HG03354 (cell line): ENCODE measurements at regions not wholly inside any gene's neighbourhood (a gene's known extent, or its start where the extent isn't known, plus 50 kb on each side); places are given as distances from the start of the nearest gene placed in this dataset.

Experiments
- ATAC-seq: cut with Tn5 transposase; IDR thresholded peaks from one replicate; pipeline ENCODE4 v1.9.1; 2021; ENCODE audit warnings: mild to moderate bottlenecking; ENCODE audit not compliant: unreplicated experiment, poor library complexity, severe bottlenecking

DNA sequence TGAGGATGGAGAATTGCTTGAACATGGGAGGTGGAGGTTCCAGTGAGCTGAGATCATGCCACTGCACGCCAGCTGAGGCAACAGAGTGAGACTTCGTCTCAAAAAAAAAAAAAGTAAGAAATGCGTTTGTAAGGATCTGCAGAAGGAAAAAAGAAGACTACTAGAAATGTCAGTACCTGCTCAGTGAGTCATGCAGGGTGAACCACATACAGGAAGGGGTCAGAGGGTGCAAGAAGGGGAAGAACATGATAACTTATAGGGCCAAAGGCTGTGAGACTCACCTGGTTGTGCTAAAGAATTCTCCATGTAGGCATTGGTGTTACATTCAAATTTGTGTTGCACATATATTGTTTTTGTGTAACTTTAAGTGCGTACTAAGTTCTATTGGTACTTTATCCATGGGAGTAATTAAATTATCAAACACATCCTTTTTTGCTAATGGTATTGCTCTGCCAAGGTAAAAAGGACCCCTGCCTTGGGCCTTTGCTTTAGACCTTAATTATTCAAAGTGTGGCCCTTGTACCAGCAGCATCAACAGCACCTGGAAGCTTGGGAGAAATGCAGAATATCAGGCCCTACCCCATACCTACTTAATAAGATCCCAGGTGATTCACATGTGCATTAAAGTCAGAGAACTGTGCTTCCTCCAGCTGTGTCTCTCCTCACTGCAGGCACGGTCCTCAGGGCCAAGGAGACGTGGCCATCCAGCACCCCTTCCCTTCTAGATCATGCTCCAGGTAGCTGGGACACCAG lies 96.4 kb upstream of the PPP2R5A start:
- ATAC-seq: no peak

DNA sequence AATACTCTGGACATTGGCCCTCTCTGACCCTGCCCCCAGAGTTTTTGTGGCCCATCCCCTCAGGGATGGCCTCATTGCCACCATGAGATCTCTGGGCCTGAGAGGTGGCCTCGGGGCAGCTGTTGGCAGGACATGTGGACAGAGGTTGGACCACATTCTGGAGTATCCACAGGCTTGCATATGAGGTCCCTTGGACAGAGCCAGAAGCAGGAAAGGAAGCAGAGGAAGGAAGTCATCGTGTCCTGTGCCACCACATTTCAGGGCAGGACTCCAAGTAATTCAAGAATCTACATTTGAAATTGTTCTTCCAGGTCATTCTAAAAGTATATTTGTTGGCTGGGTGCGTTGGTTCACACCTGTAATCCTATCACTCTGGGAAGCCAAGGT lies 95.9 kb upstream of the PPP2R5A start:
- ATAC-seq: no peak

DNA sequence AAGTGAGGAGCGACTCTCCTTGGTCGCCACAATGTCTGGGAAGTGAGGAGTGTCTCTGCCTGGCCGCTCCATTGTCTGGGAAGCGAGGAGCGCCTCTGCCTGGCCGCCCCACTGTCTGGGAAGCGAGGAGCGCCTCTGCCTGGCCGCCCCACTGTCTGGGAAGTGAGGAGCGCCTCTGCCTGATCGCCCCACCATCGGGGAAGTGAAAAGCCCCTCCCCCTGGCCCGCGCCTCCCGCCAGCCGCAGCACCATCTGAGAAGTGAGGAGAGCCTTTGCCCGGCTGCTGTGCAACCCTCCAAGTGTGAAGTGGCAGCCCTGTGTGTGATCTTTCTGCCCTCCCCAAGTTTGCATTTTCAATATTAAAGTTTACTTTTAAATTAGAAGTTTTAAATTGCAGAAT lies 95.0 kb upstream of the PPP2R5A start:
- no peak for ATAC-seq

DNA sequence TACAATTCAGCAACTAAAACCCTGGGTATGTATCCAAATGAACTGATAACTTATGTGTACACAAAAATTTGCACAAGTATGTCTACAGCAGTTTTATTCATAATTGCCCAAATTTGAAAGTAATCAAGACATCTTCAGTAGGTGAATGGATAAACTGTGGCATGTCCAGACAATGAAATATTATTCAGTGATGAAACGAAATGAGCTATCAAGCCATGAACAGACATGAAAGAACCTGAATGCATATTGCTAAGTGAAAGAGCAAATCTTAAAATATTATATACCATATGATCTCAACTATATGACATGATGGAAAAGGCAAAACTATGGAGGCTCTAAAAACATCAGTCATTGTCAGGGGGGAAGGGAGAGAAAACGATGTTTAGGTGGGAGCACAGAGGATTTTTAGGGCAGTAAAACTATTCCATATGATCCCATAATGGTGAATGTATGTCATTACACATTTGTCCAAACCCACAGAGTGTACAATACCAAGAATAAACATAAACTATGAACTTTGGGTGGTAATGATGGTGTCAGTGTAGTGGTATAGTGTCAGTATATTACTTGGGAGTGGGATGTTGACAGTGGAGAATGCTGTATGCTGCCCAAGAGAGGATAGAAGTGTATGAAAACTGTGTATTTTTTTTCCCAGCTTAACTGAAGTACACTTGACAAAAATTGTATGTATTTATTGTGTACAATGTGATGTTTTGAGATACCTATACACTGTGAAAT lies 92.8 kb upstream of the PPP2R5A start:
- no peak for ATAC-seq

DNA sequence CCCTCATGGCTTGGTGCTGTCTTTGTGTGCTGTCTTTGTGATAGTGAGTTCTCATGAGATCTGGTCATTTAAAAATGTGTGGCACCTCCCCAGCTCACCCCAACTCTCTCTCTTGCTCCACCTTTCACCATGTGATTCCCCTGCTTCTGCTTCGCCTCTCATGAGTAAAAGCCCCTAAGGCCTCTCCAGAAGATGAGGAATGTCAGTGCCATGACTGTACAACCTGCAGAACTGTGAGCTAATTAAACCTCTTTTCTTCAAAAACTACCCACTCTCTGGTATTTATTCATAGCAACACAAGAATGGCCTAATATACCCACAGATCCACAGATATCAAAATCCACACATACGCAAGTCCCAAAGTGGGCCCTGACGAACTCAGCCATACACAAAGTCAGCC lies 88.9 kb upstream of the PPP2R5A start:
- ATAC-seq: no peak

DNA sequence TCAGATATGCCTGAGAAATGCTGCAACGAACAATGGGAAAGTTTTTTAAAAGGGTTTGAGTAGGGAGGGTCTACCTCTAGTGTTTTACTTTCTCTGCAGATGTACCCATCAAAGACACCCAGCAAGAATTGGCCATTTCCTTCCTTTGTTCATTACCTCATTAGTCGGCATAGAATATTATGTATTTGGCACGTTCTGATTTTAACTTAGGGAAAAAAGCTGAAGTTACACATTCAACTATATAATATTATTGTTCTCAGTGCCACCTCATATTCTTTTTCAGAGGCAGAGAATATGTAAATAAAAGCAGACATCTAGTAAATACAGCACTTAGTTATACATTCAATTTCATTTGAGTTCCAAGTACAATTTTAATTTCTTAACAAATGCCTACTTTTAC lies 83.7 kb upstream of the PPP2R5A start:
- no peak for ATAC-seq

DNA sequence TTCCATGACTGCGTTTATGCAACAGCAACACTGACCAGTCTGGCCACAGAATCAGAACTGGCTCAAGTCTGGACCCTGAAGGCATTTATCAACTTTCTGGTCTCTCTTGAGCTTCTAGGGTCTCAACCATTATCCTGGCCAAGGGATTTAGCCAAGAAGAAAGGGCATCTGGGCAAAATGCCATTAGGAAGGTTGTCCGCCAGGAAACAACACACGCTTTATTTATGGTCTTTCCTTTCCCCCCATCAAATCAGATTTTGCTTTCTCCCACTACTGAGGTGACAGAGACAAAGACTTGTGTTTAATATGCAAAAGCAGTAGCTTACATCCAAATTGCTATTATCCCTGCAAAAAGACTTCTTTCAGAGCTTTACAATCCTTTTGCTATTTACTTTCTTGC lies 81.6 kb upstream of the PPP2R5A start:
- ATAC-seq: no peak

DNA sequence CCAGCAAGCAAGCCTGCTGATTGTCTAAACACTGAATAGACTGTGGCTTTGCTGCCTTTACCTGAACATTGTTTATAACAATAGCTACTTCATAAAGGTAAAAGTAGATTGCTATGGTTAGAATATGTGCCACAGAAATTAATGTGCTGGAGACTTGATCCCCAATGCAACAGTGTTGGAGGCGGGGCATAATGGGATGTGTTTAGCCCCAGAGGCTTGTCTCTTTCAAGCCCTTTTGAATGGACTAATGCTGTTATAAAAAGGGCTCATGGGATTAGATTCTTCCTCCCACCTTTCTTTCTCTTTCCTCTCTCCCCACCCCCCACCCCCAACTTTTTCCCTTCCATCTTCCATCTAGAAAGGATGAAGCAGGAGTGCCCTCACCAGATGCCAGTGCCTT lies 80.2 kb upstream of the PPP2R5A start:
- no peak for ATAC-seq

DNA sequence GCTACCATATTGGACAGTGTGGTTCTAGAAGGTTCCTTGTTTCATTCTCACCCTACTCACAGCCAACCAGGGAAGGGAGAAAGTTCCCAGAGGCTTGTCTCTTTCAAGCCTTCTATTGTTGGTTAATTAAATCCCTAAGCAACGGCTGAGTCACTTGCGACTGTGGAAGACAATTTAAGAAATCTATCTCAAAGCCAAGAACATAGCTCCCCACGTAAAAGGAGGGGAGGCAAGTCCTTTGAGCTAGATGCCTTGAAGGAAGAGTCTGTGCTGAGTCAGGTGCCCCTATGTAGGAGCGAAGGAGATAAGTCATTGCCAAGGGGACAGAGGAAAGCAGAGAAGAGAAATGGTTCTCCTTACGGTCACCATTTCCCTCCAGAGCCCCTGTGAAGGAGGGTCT lies 79.4 kb upstream of the PPP2R5A start:
- no peak for ATAC-seq

DNA sequence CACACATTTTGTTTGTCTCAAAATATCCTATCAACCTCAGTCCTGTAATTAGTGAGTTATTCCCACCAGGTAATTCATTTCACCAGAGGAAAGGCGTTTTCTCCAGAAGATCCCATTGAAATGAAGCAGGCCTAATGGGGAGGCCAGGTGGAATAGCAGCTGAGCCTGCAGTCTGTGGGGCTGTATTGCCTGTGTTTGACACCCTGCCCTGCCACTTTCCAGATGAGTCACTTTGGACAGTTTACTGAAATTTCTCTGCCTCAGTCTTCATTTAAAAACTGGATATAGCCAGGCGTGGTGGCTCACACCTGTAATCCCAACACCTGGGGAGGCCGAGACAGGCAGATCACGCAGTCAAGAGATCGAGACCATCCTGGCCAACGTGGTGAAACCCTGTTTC lies 78.1 kb upstream of the PPP2R5A start:
- no peak for ATAC-seq

DNA sequence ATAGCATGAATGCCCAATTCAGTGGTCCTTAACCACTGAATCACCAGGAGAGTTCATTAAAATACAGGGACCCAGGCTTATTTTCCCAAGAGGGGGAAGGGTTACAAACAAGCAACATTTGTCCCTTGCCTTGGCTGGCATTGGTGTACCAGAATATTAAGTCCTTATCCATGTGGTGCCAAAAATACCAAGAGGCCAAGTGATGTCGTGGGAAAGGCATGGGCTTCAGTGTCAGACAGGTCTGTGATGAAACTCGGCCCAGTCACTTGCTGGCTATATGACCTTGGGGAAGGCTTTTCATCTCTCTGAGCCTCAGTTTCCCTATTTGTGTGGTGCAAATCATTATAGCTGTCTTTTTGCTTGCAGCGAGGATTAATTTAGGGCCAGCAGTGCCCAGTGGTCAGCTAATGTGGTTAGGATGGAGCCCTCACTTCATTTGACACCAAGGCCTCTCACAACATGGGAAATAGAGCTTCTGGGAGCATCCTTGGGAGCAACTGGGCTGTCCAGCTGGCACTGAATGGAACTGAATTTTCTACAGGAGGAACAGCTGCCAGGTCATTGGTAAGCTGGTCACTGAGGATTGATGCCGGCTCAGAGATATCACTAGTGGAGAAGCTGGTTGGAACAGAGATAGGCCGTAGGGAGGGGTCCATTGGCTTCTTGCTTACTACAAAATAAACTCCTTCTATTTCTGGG lies 77.2 kb upstream of the PPP2R5A start:
- no peak for ATAC-seq

DNA sequence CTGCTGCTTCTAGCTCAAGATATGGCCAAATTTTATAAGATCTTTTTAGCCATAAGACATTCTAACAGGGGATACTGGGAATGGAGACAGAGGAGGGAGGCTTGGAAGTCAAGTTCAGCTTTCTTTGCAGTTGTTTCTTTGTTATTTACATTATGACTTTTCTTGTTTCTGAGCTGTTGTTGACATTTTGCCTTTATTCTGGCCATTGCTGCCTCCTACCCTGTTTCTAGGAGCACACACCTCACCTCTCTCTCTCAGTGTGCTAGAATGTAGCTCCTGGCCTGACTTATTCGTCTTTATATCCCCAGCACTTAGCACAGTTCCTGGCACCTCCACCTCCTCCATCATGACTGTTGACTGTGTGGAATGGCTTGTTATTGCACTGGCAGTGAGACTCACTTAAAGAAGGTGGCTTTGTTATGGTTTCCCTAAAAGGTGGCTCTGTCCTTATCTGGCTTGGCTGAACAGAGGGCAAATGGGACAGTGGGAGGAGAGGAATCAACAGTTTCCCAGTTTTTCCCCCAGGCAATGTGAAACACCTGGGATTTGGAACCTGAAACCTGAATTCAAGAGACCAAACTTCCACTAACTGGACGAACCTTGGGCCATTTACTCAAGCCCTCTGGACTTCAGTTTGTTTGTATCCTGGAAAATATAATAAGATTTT lies 76.1 kb upstream of the PPP2R5A start:
- no peak for ATAC-seq

DNA sequence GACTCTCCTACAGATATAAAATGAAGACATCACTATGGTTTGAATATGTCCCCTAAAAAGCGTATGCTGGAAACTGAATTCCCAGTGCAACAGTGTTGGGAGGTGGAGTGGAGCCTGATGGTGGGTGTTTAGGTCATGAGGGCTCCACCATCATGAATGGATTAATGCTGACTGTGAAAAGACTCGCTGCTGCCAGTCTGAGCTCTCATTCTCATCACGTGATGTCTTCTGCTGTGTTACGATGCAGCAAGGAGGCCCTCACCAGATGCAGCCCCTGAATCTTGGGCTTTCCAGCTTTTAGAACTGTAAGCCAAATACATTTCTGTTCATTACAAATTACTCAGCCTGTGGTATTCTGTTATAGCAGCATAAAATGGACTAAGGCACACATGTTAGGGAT lies 73.8 kb upstream of the PPP2R5A start:
- no peak for ATAC-seq

DNA sequence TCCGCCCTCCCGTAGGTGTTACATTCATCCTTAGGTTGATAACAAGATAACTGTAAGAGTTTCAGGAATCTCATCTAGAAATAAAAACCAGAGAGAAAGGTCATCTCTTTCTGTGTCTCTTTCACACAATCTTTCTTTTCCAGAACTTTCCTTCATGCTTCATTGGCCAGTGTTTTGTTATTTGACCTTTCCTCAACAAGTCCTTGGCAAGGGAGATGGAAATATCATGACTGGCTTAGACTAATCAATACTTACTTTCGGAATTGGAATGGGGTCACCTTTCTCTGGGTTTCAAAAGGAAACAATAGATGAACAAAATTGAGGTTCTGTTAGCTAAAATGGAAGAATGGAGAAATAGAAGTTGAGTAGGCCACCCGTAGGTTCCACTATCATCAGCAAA lies 72.9 kb upstream of the PPP2R5A start:
- no peak for ATAC-seq

DNA sequence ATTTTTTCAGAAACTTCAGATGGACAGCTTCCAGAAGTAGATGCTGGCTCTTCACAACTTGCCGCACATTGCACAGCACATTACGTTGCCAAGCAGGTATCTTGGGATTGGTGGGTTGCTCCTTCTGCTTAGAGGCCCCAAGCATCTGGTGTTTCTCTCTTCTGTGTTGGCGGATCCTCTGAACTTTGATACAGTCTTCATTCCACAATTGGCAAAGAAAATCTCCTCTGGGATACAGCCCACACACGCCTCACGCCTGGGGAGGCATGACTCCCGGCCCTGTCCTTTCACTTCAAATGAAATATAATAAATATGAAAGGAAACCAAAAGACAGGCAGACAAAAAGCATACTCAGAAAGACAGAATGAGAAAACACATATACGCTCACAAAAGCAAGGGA lies 72.3 kb upstream of the PPP2R5A start:
- ATAC-seq: no peak

DNA sequence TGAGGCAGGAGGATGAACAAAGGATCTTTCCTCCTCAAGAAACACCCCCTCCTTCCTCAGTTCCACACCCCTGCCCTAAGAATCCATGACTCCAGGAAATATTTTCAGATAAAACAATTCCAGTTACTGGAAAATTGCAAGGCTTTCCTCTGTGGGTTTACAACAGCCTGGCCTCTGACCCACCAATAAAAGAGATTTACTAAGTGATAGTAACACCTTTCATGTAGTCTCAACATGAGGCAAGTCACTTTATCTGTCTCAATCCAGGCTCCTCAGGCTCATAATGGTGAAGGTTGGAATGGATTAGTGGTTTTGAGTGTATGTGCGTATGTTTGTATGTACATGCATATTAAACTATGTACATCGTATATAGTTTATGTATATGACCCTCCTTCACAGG lies 71.4 kb upstream of the PPP2R5A start:
- ATAC-seq: no peak

DNA sequence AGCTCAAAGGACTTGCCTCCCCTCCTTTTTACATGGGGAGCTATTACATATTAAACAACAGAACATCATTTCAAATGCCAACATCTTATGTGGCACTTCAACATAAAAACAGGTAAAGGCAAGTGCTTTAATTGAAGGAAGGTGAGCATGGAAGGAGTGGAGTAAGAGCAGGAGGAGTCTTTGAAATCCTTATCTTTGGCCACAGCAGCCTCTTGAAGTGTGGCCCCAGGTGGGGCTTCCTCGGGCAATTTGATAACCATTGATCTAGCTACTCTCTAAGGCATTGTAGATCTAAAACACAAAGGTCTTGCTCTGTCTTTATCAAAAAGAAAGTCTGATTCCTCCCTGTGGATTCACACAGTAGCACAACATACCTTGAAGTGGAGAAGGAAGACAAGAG lies 70.9 kb upstream of the PPP2R5A start:
- no peak for ATAC-seq

DNA sequence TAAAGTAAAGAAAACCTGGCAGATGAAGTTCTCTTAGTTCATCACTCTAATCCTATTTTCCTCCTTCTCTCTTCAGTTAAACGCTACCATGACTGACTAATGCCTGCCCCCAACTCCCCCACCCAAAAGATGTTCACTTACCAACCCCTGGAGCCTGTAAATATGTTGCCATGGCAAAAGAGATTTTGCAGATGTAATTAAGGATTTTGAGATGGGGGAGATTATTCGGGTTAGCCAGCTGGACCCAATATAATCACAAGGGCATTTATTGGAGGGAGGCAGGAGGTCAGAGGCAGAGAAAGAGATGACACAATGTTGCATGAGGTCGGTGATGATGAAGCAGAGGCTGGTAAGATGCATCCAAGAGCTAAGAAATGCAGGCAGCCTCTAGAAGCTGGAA lies 69.3 kb upstream of the PPP2R5A start:
- no peak for ATAC-seq

DNA sequence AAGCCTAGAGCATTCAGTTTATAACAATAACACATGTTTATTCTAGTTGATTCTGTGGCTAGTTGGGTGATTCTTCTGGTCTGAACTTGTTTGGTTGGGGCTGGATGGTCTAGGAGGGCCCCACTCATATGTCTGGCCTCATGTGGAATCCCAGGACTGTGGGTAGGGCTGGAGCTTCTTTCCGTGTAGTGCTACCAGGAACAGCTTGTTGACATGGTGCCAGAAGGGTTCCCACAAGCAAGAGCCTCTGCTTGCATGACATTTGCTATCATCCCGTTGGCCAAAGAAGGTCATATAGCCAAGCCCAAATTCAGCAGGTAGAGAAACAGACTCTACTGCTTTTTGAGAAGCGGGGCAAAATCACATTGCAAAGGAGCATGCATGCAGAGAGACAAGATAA lies 67.6 kb upstream of the PPP2R5A start:
- ATAC-seq: no peak

DNA sequence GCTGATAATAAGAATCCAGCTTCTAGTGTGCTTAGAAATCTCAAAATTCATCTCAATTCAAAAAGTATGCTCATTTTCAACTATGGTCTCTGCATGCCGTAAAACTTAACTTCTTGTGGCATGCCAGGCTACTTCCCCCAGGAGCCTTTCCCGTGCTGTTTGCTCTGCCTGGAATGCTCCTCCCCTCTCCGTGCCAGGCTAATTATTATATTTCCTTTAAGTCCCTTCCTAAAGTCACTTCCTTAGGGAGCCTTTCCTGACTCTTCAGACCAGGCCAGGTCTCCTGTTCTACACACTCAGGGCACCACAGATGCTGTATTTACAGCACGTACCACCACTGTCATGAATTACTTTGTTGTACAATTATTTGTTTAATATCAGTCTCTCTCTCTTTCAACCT lies 67.1 kb upstream of the PPP2R5A start:
- no peak for ATAC-seq

DNA sequence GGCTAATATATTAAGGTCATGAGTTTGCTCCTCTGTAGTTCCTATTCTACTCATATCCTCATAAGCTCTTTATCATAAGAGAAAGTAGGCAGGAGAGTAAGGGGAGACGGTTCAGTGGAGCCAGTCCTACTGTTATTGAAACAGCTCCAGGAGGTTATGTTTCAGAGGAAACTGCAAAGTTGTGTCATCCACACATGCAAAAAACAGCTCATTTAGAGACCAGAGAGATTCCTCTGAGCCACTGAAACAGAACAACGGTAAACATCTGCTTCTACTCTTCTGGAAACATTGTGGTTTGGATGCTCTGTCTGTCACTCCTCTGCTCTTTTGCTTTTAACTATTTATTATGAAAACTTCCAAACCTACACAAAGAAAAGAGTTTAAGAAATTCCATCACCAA lies 66.3 kb upstream of the PPP2R5A start:
- ATAC-seq: peak; percentile 98
